Heart right ventricle (tissue), 16 donors: ENCODE measurements at regions not wholly inside any gene's neighbourhood (a gene's known extent, or its start where the extent isn't known, plus 50 kb on each side); places are given as distances from the start of the nearest gene placed in this dataset.

Source experiments
- ATAC-seq, 8 donors: fragments of 200-7000 bp; cut with Tn5 transposase; one replicate each; pipeline ENCODE4 v1.9.1; 2020; ENCODE audit warnings: mild to moderate bottlenecking in 8 of 8, moderate library complexity in 8 of 8, moderate number of reproducible peaks in 1 of 8
- DNase-seq, 2 donors: peaks; one replicate each; pipeline ENCODE4 v3.0.0-alpha.2; 2020
- H3K27ac ChIP-seq, 10 donors: fragments of 200-600 bp; sonication (generic) in 2 of 10; one replicate each; pipeline versions ENCODE4 v1.5.0 to v1.8.0; 2020 to 2022; ENCODE audit warnings: mild to moderate bottlenecking in 3 of 10
- H3K27me3 ChIP-seq, 7 donors: fragments of 200-600 bp; one replicate each; pipeline ENCODE4 v1.8.0; 2021 to 2022; ENCODE audit warnings: mild to moderate bottlenecking in 2 of 7
- H3K36me3 ChIP-seq, 9 donors: fragments of 200-600 bp; sonication (generic) in 1 of 9; one replicate each; pipeline versions ENCODE4 v1.5.0 to v1.8.0; 2020 to 2022; ENCODE audit warnings: mild to moderate bottlenecking in 2 of 9
- H3K4me1 ChIP-seq, 9 donors: fragments of 200-600 bp; sonication (generic) in 1 of 9; one replicate each; pipeline versions ENCODE4 v1.5.0 to v1.8.0; 2020 to 2022; ENCODE audit warnings: mild to moderate bottlenecking in 4 of 9
- H3K4me3 ChIP-seq, 10 donors: fragments of 200-600 bp; sonication (generic) in 2 of 10; one replicate each; pipeline versions ENCODE4 v1.5.0 to v1.8.0; 2020 to 2022; ENCODE audit warnings: mild to moderate bottlenecking in 7 of 10, moderate library complexity in 2 of 10
- H3K9me3 ChIP-seq, 11 donors: fragments of 200-600 bp in 10 of 11; sonication (generic) in 2 of 11; one replicate each; pipeline versions ENCODE4 v1.5.0 to v1.8.0; 2013 to 2022; ENCODE audit warnings: mild to moderate bottlenecking in 2 of 11, control low read depth in 1 of 11, moderate library complexity in 1 of 11
- CTCF ChIP-seq, 9 donors: fragments of 200-600 bp; sonication (generic) in 2 of 9; IDR thresholded peaks; one replicate each; pipeline versions ENCODE4 v1.5.0 to v1.8.0; 2021 to 2022; ENCODE audit warnings: antibody characterized with exemption in 9 of 9, mild to moderate bottlenecking in 5 of 9, moderate library complexity in 1 of 9
- WGBS, 2 donors: extraction: QIAGEN DNeasy Blood & Tissue Kit; methylation state at CpG; one replicate each; pipeline ENCODE4 v1.1.7; 2013; ENCODE audit warnings: inconsistent platforms in 1 of 2; 5-methylcytosine and 5-hydroxymethylcytosine counted together
- intact Hi-C, 10 donors: fragments of 100-400 bp; cut with DNase I; formaldehyde crosslinking; loops; one replicate each; pipeline versions ENCODE4 v1.11.1 to v1.14.2; 2022
- donor health status: Arrhythmogenic right ventricular cardiomyopathy.
- donor health status: ischemic (EF 13 %, LVEDD 7.1; RV severe dilation, severe dysfunction).
- donor health status: healthy with polysubstance abuse.
- donor health status: DM: no; HTN: yes; CAD: no.
- donor health status: DM: no; HTN: no; CAD: no.
- donor health status: ischemic (EF 25% LVEDD 6.9; RV normal size, moderate dysfunction).
- donor health status: ischemic (EF 25% LVEDD 5.7; RV mildly dilated, moderate dysfunction).
- donor health status: healthy.
- donor health status: DM: yes; HTN: yes; CAD: no.
- donor health status: Ischemic cardiomyopathy.
- donor health status: ischemic (EF 35%, LVEDD 5.7; RV mildly dilated, moderate dysfunction).
- donor health status: nonischemic (EF 11% LVEDD 7.7; RV severe dilation, severe dysfunction).
- donor health status: DM: yes; HTN: yes; CAD: no.
- donor health status: PGD.
- donor health status: ischemic (EF 29% LVEDD 5.4; RV normal size, mild dysfunction).
- donor health status: nonischemic (EF 23%, LVEDD 6.1; RV moderate dilation, normal function).

- 85 to 91% methylated on average over 1 of the region's 1 CpG for WGBS, 2 donors
- TF ChIP-seq CTCF (IDR thresholded peaks at IDR 0.05): no peak
- ATAC-seq (no peak), DNase-seq (no peak)
- H3K4me1 ChIP-seq: peaks cover 0 to 6% (median 0%) of the 10 kb centered on the region in 9 donors
- H3K9me3 ChIP-seq: peaks cover 0 to 6% (median 0%) of the 10 kb centered on the region in 11 donors
- no peak overlapping the region for H3K4me3 ChIP-seq
- intact Hi-C loops: no loop called here
- no peak overlapping the region for H3K27ac ChIP-seq
- no peaks in the 10 kb centered on the region for H3K36me3 ChIP-seq
- H3K27me3 ChIP-seq: no peaks in the 10 kb centered on the region
Observed at GRCh38 chr16:64148356-64148755, 973.5 kb downstream of the CDH11 start.

- H3K27ac ChIP-seq: no peak overlapping the region
- no peaks in the 10 kb centered on the region for H3K36me3 ChIP-seq
- peaks cover 0 to 6% (median 0%) of the 10 kb centered on the region in 11 donors for H3K9me3 ChIP-seq
- H3K4me1 ChIP-seq: peaks cover 0 to 6% (median 0%) of the 10 kb centered on the region in 9 donors
- 91 to 93% methylated on average over 3 of the region's 3 CpGs for WGBS, 2 donors
- no peaks in the 10 kb centered on the region for H3K27me3 ChIP-seq
- no peak overlapping the region for H3K4me3 ChIP-seq
- TF ChIP-seq CTCF (IDR thresholded peaks at IDR 0.05): no peak
- ATAC-seq (no peak), DNase-seq (no peak)
- intact Hi-C loops: no loop called here
Observed at GRCh38 chr16:64147941-64148340, 973.9 kb downstream of the CDH11 start.

- no peaks in the 10 kb centered on the region for H3K4me1 ChIP-seq
- no peaks in the 10 kb centered on the region for H3K27me3 ChIP-seq
- intact Hi-C loops: no loop called here
- ATAC-seq (no peak), DNase-seq (no peak)
- no peak for TF ChIP-seq CTCF (IDR thresholded peaks at IDR 0.05)
- peaks cover 0 to 6% (median 0%) of the 10 kb centered on the region in 11 donors for H3K9me3 ChIP-seq
- no peaks in the 10 kb centered on the region for H3K36me3 ChIP-seq
- H3K27ac ChIP-seq: no peak overlapping the region
- H3K4me3 ChIP-seq: no peak overlapping the region
- 76 to 84% methylated on average over 2 of the region's 2 CpGs for WGBS, 2 donors
Observed at GRCh38 chr16:64144617-64145016, 977.2 kb downstream of the CDH11 start.

GRCh38 chr16:64138621-64139020 lies 983.2 kb downstream of the CDH11 start:
- intact Hi-C loops: no loop called here
- H3K4me1 ChIP-seq: peaks cover 0 to under 1% (median 0%) of the 10 kb centered on the region in 9 donors
- H3K4me3 ChIP-seq: no peak overlapping the region
- H3K27me3 ChIP-seq: no peaks in the 10 kb centered on the region
- no peaks in the 10 kb centered on the region for H3K36me3 ChIP-seq
- no peaks in the 10 kb centered on the region for H3K9me3 ChIP-seq
- DNase-seq (no peak), ATAC-seq (no peak)
- H3K27ac ChIP-seq: no peak overlapping the region
- no peak for TF ChIP-seq CTCF (IDR thresholded peaks at IDR 0.05)
- WGBS, 2 donors: 83 to 86% methylated on average over 2 of the region's 2 CpGs
